Large intestine (tissue), 3 donors: ENCODE measurements at regions not wholly inside any gene's neighbourhood (a gene's known extent, or its start where the extent isn't known, plus 50 kb on each side); places are given as distances from the start of the nearest gene placed in this dataset.

Experiments
- DNase-seq, 2 donors: peaks; one replicate each; pipeline versions ENCODE4 v3.0.0 to v3.0.0-alpha.2; 2013
- H3K27ac ChIP-seq: one replicate; pipeline ENCODE4 v1.5.1; 2013; ENCODE audit warnings: low read length
- H3K27me3 ChIP-seq: 2 replicates; pipeline ENCODE4 v1.6.1; 2013; ENCODE audit warnings: low read length; ENCODE audit not compliant: control insufficient read depth, insufficient read depth
- H3K36me3 ChIP-seq: 2 replicates; pipeline ENCODE4 v1.6.1; 2013; ENCODE audit warnings: low read length; ENCODE audit not compliant: control insufficient read depth, insufficient read depth
- H3K4me1 ChIP-seq: one replicate; pipeline ENCODE4 v1.6.1; 2013; ENCODE audit warnings: low read length; ENCODE audit not compliant: control insufficient read depth, insufficient read depth
- H3K4me3 ChIP-seq: one replicate; pipeline ENCODE4 v1.5.1; 2013; ENCODE audit warnings: low read length
- H3K9me3 ChIP-seq: one replicate; pipeline ENCODE4 v1.6.1; 2013; ENCODE audit warnings: mild to moderate bottlenecking, low read depth, low read length, moderate library complexity; ENCODE audit not compliant: control insufficient read depth
- WGBS: methylation state at CpG from one replicate; pipeline ENCODE4 v1.1.5; 2013; ENCODE audit warnings: low lambda C conversion rate; ENCODE audit not compliant: insufficient coverage; 5-methylcytosine and 5-hydroxymethylcytosine counted together

GRCh38 chr2:239506101-239506857 is 105.5 kb upstream of the HDAC4 start:
- WGBS: 100% methylated on average over 1 of the region's 29 CpGs
- Histone ChIP-seq H3K27ac (no peak overlapping the region), H3K9me3 (no peaks in the 10 kb centered on the region), H3K27me3 (no peaks in the 10 kb centered on the region), H3K4me1 (no peaks in the 10 kb centered on the region), H3K4me3 (no peak overlapping the region), H3K36me3 (no peaks in the 10 kb centered on the region)
- no peak for DNase-seq

- H3K27ac ChIP-seq: no peak overlapping the region
- H3K4me1 ChIP-seq: no peaks in the 10 kb centered on the region
- H3K9me3 ChIP-seq: no peaks in the 10 kb centered on the region
- DNase-seq: no peak
- no peaks in the 10 kb centered on the region for H3K36me3 ChIP-seq
- H3K27me3 ChIP-seq: no peaks in the 10 kb centered on the region
- H3K4me3 ChIP-seq: no peak overlapping the region
- WGBS: no CpG with 5 or more reads among the region's 16 CpGs
Measured at GRCh38 chr2:239504643-239505235, 103.9 kb upstream of the HDAC4 start.

- Histone ChIP-seq H3K4me3 (no peak overlapping the region), H3K27me3 (no peaks in the 10 kb centered on the region), H3K4me1 (no peaks in the 10 kb centered on the region), H3K9me3 (no peaks in the 10 kb centered on the region), H3K36me3 (no peaks in the 10 kb centered on the region), H3K27ac (no peak overlapping the region)
- WGBS: no CpG with 5 or more reads among the region's 19 CpGs
- no peak for DNase-seq
Measured at GRCh38 chr2:239502430-239503186, 101.8 kb upstream of the HDAC4 start.

GRCh38 chr2:239500574-239501550 is 100.0 kb upstream of the HDAC4 start:
- WGBS: 100% methylated on average over 1 of the region's 22 CpGs
- Histone ChIP-seq H3K9me3 (no peaks in the 10 kb centered on the region), H3K36me3 (no peaks in the 10 kb centered on the region), H3K4me3 (no peak overlapping the region), H3K27me3 (no peaks in the 10 kb centered on the region), H3K27ac (no peak overlapping the region), H3K4me1 (no peaks in the 10 kb centered on the region)
- DNase-seq: no peak

GRCh38 chr2:239499726-239500573 is 99.1 kb upstream of the HDAC4 start:
- Histone ChIP-seq H3K4me1 (no peaks in the 10 kb centered on the region), H3K27ac (no peak overlapping the region), H3K27me3 (no peaks in the 10 kb centered on the region), H3K4me3 (no peak overlapping the region), H3K9me3 (no peaks in the 10 kb centered on the region), H3K36me3 (no peaks in the 10 kb centered on the region)
- 100% methylated on average over 1 of the region's 13 CpGs for WGBS
- no peak for DNase-seq

GRCh38 chr2:239498981-239499634 is 98.3 kb upstream of the HDAC4 start:
- WGBS: no CpG with 5 or more reads among the region's 21 CpGs
- H3K27ac ChIP-seq: no peak overlapping the region
- no peaks in the 10 kb centered on the region for H3K4me1 ChIP-seq
- H3K36me3 ChIP-seq: no peaks in the 10 kb centered on the region
- H3K9me3 ChIP-seq: no peaks in the 10 kb centered on the region
- no peak for DNase-seq
- H3K27me3 ChIP-seq: no peaks in the 10 kb centered on the region
- no peak overlapping the region for H3K4me3 ChIP-seq

- H3K36me3 ChIP-seq: no peaks in the 10 kb centered on the region
- H3K27ac ChIP-seq: no peak overlapping the region
- no CpG with 5 or more reads among the region's 16 CpGs for WGBS
- no peaks in the 10 kb centered on the region for H3K9me3 ChIP-seq
- DNase-seq: no peak
- H3K4me3 ChIP-seq: no peak overlapping the region
- H3K4me1 ChIP-seq: no peaks in the 10 kb centered on the region
- H3K27me3 ChIP-seq: no peaks in the 10 kb centered on the region
Measured at GRCh38 chr2:239498576-239498975, 97.8 kb upstream of the HDAC4 start.

- Histone ChIP-seq H3K4me1 (no peaks in the 10 kb centered on the region), H3K27ac (no peak overlapping the region), H3K36me3 (no peaks in the 10 kb centered on the region), H3K27me3 (peaks cover 4% of the 10 kb centered on the region), H3K9me3 (no peaks in the 10 kb centered on the region), H3K4me3 (no peak overlapping the region)
- DNase-seq: no peak
- no CpG with 5 or more reads among the region's 2 CpGs for WGBS
Measured at GRCh38 chr2:239496700-239497099, 95.9 kb upstream of the HDAC4 start.

GRCh38 chr2:239495791-239496233 is 95.0 kb upstream of the HDAC4 start:
- peaks cover 4% of the 10 kb centered on the region for H3K27me3 ChIP-seq
- no peak for DNase-seq
- no CpG with 5 or more reads among the region's 8 CpGs for WGBS
- H3K4me3 ChIP-seq: no peak overlapping the region
- H3K27ac ChIP-seq: no peak overlapping the region
- no peaks in the 10 kb centered on the region for H3K9me3 ChIP-seq
- no peaks in the 10 kb centered on the region for H3K4me1 ChIP-seq
- H3K36me3 ChIP-seq: no peaks in the 10 kb centered on the region
